ENCODE measurements at regions not wholly inside any gene's neighbourhood (a gene's known extent, or its start where the extent isn't known, plus 50 kb on each side); places are given as distances from the start of the nearest gene placed in this dataset.

- TF ChIP-seq EZH2 (IDR thresholded peaks at IDR 0.05) (no peak), POLR2AphosphoS5 (IDR thresholded peaks at IDR 0.05; ENCODE audit: borderline replicate concordance, low read depth, low read length) (no peak)
Measured at GRCh38 chr1:4379451-4380175, 274.8 kb upstream of the AJAP1 start.
